SU-DHL-6 (cell line): ENCODE measurements at regions not wholly inside any gene's neighbourhood (a gene's known extent, or its start where the extent isn't known, plus 50 kb on each side); places are given as distances from the start of the nearest gene placed in this dataset.

Source experiments
- H2AFZ ChIP-seq: fragments of 200-600 bp; sonication (generic); 2 replicates; pipeline ENCODE4 v1.6.1; 2014; ENCODE audit warnings: low read depth, mild to moderate bottlenecking, moderate library complexity, mixed read lengths, antibody characterized with exemption, low read length; ENCODE audit not compliant: severe bottlenecking
- H3F3A ChIP-seq: fragments of 200-600 bp; shearing (Covaris generic); 2 replicates; pipeline ENCODE4 v1.6.0; 2016; ENCODE audit warnings: antibody characterized with exemption, mild to moderate bottlenecking; ENCODE audit not compliant: insufficient read depth
- H3K27ac ChIP-seq: fragments of 200-600 bp; sonication (generic); 2 replicates; pipeline ENCODE4 v1.5.1; 2016; ENCODE audit warnings: low read depth, mild to moderate bottlenecking, low read length, moderate library complexity, mixed read lengths
- H3K27me3 ChIP-seq: fragments of 200-600 bp; sonication (generic), shearing (Covaris generic); 2 replicates; pipeline ENCODE4 v1.6.0; 2014; ENCODE audit warnings: mild to moderate bottlenecking, low read length
- H3K36me3 ChIP-seq: fragments of 200-600 bp; sonication (generic); 2 replicates; pipeline ENCODE4 v1.6.1; 2014; ENCODE audit warnings: mild to moderate bottlenecking, low read length, mixed read lengths
- H3K4me2 ChIP-seq: fragments of 300-600, 200-600 bp; shearing (Covaris generic), sonication (generic); 2 replicates; pipeline ENCODE4 v1.6.0; 2014; ENCODE audit warnings: low read length, low read depth, mild to moderate bottlenecking; ENCODE audit not compliant: poor library complexity, severe bottlenecking
- H3K4me3 ChIP-seq: fragments of 200-600 bp; sonication (generic); 2 replicates; pipeline ENCODE4 v1.5.1; 2014; ENCODE audit warnings: antibody characterized with exemption, low read length, mild to moderate bottlenecking, mixed read lengths; ENCODE audit not compliant: insufficient read depth, poor library complexity, severe bottlenecking
- H3K79me2 ChIP-seq: fragments of 200-600 bp; sonication (generic); 2 replicates; pipeline ENCODE4 v1.6.1; 2014; ENCODE audit warnings: mild to moderate bottlenecking, low read length, moderate library complexity; ENCODE audit not compliant: insufficient read depth
- H3K9ac ChIP-seq: fragments of 200-600 bp; sonication (generic); 2 replicates; pipeline ENCODE4 v1.7.0; 2014; ENCODE audit warnings: mild to moderate bottlenecking, low read length
- H3K9me2 ChIP-seq: fragments of 200-600 bp; sonication (generic); replicated peaks from 2 replicates; pipeline ENCODE4 v1.6.1; 2014; ENCODE audit warnings: low read length; ENCODE audit not compliant: insufficient read depth
- H3K9me3 ChIP-seq: fragments of 200-600 bp; sonication (generic); 2 replicates; pipeline ENCODE4 v1.6.1; 2014; ENCODE audit warnings: low read length, mixed read lengths; ENCODE audit not compliant: insufficient read depth
- H4K20me1 ChIP-seq: fragments of 200-600 bp; sonication (generic); 2 replicates; pipeline ENCODE4 v1.6.1; 2014; ENCODE audit warnings: low read depth, mild to moderate bottlenecking, antibody characterized with exemption, low read length, moderate library complexity, mixed read lengths
- EZH2phosphoT487 ChIP-seq: fragments of 200-600 bp; sonication (generic), shearing (Covaris generic); conservative IDR thresholded peaks from 2 replicates; pipeline ENCODE4 v1.6.1; 2018; ENCODE audit warnings: mild to moderate bottlenecking, antibody characterized with exemption, low read length, moderate library complexity, mixed read lengths
- TF ChIP-seq, protein P1 (sequence below): fragments of 200-600 bp; sonication (generic); IDR thresholded peaks from one replicate; pipeline ENCODE4 v1.5.1; 2017; ENCODE audit warnings: antibody characterized with exemption, mild to moderate bottlenecking, low read length, moderate library complexity; ENCODE audit not compliant: insufficient read depth, poor library complexity, severe bottlenecking

- no peak overlapping the region for H3K27ac ChIP-seq
- H3K36me3 ChIP-seq = no peaks in the 10 kb centered on the region
- no peak for TF ChIP-seq EZH2phosphoT487
- TF ChIP-seq, protein P1, sequence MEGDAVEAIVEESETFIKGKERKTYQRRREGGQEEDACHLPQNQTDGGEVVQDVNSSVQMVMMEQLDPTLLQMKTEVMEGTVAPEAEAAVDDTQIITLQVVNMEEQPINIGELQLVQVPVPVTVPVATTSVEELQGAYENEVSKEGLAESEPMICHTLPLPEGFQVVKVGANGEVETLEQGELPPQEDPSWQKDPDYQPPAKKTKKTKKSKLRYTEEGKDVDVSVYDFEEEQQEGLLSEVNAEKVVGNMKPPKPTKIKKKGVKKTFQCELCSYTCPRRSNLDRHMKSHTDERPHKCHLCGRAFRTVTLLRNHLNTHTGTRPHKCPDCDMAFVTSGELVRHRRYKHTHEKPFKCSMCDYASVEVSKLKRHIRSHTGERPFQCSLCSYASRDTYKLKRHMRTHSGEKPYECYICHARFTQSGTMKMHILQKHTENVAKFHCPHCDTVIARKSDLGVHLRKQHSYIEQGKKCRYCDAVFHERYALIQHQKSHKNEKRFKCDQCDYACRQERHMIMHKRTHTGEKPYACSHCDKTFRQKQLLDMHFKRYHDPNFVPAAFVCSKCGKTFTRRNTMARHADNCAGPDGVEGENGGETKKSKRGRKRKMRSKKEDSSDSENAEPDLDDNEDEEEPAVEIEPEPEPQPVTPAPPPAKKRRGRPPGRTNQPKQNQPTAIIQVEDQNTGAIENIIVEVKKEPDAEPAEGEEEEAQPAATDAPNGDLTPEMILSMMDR = no peak
- no peaks in the 10 kb centered on the region for H4K20me1 ChIP-seq
- H3K4me2 ChIP-seq = no peak overlapping the region
- H2AFZ ChIP-seq = no peak overlapping the region
- H3K4me3 ChIP-seq = no peak overlapping the region
- no peaks in the 10 kb centered on the region for H3K79me2 ChIP-seq
- no peak overlapping the region for H3K9ac ChIP-seq
- H3K9me3 ChIP-seq = no peaks in the 10 kb centered on the region
- H3F3A ChIP-seq = no peaks in the 10 kb centered on the region
- no peaks in the 10 kb centered on the region for H3K9me2 ChIP-seq
- H3K27me3 ChIP-seq = no peaks in the 10 kb centered on the region
Observed at GRCh38 chr1:69451196-69451595, 116.5 kb upstream of the LRRC7 start.

- TF ChIP-seq, protein P1 = no peak
- TF ChIP-seq EZH2phosphoT487 = no peak
Observed at GRCh38 chr1:69455718-69456117, 112.0 kb upstream of the LRRC7 start.

GRCh38 chr1:69459244-69459643 is 108.5 kb upstream of the LRRC7 start:
- no peaks in the 10 kb centered on the region for H3K27me3 ChIP-seq

More at GRCh38 chr1:69455718-69456117, 112.0 kb upstream of the LRRC7 start:
- no peaks in the 10 kb centered on the region for H4K20me1 ChIP-seq
- no peaks in the 10 kb centered on the region for H3K9me2 ChIP-seq
- H3K27ac ChIP-seq = no peak overlapping the region
- H3K9ac ChIP-seq = no peak overlapping the region
- no peaks in the 10 kb centered on the region for H3F3A ChIP-seq
- H3K4me2 ChIP-seq = no peak overlapping the region
- H3K79me2 ChIP-seq = no peaks in the 10 kb centered on the region
- no peaks in the 10 kb centered on the region for H3K36me3 ChIP-seq
- no peaks in the 10 kb centered on the region for H3K27me3 ChIP-seq
- no peaks in the 10 kb centered on the region for H3K9me3 ChIP-seq
- H2AFZ ChIP-seq = no peak overlapping the region
- no peak overlapping the region for H3K4me3 ChIP-seq

More at GRCh38 chr1:69459244-69459643, 108.5 kb upstream of the LRRC7 start:
- Histone ChIP-seq H3K4me3 (no peak overlapping the region), H3K4me2 (no peak overlapping the region), H3K9ac (no peak overlapping the region), H4K20me1 (no peaks in the 10 kb centered on the region), H3K9me3 (no peaks in the 10 kb centered on the region), H2AFZ (no peak overlapping the region), H3K79me2 (no peaks in the 10 kb centered on the region), H3K27ac (no peak overlapping the region), H3F3A (no peaks in the 10 kb centered on the region), H3K9me2 (no peaks in the 10 kb centered on the region), H3K36me3 (no peaks in the 10 kb centered on the region)
- TF ChIP-seq EZH2phosphoT487 = no peak
- TF ChIP-seq, protein P1 = no peak
